Activated CD8-positive, alpha-beta T cell treated with anti-CD3 and anti-CD28 coated beads, Interleukin-2, amount 10 ng/mL, durations not matched to agents 7 days and 5 days (primary cell): ENCODE measurements at regions not wholly inside any gene's neighbourhood (a gene's known extent, or its start where the extent isn't known, plus 50 kb on each side); places are given as distances from the start of the nearest gene placed in this dataset.

Experiments used
- ATAC-seq: fragments of 150-1000 bp; cut with Tn5 transposase; one replicate; pipeline ENCODE4 v1.10.0; 2021; ENCODE audit warnings: moderate library complexity
- CTCF ChIA-PET: fragments of 350-600 bp; sonication (Branson Sonifier 250); formaldehyde crosslinking; loops from one replicate; lab custom pipeline; 2021; ENCODE audit warnings: antibody characterized with exemption; lab: Charles Lee
- POLR2A ChIA-PET: fragments of 350-600 bp; sonication (Branson Sonifier 250); formaldehyde crosslinking; loops from one replicate; lab custom pipeline; 2021; ENCODE audit warnings: antibody characterized with exemption; lab: Charles Lee
- DNase-seq: peaks from one replicate; pipeline ENCODE4 v3.0.0-alpha.2; 2020
- H3K27ac Mint-ChIP-seq: one replicate; pipeline ENCODE4 v1.8.0; 2021; ENCODE audit warnings: mild to moderate bottlenecking, mixed read lengths
- H3K27me3 Mint-ChIP-seq: one replicate; pipeline ENCODE4 v1.8.0; 2021; ENCODE audit warnings: low read depth, mixed read lengths
- H3K36me3 Mint-ChIP-seq: one replicate; pipeline ENCODE4 v1.8.0; 2021; ENCODE audit warnings: low read depth, mixed read lengths
- H3K4me1 Mint-ChIP-seq: one replicate; pipeline ENCODE4 v1.8.0; 2021; ENCODE audit warnings: low read depth, mixed read lengths
- H3K4me3 Mint-ChIP-seq: one replicate; pipeline ENCODE4 v1.8.0; 2021; ENCODE audit warnings: mild to moderate bottlenecking, mixed read lengths
- H3K9me3 Mint-ChIP-seq: one replicate; pipeline ENCODE4 v1.8.0; 2022; ENCODE audit warnings: mixed read lengths; ENCODE audit not compliant: insufficient read depth

- Mint-ChIP-seq H3K9me3 (no peaks in the 10 kb centered on the region), H3K4me3 (no peak overlapping the region), H3K27ac (no peak overlapping the region), H3K4me1 (no peaks in the 10 kb centered on the region), H3K27me3 (peaks cover 2% of the 10 kb centered on the region), H3K36me3 (no peaks in the 10 kb centered on the region)
- ChIA-PET CTCF (no interaction called here), POLR2A (interaction anchor here (0.7 kb wide), 1 partner anchor 344 kb away, joined by 4 read pairs; no protein-coding TSS in a partner anchor)
- DNase-seq (no peak), ATAC-seq (no peak)
These were observed 301.3 kb downstream of the HRH4 start for GRCh38 chr18:24761765-24762164.

GRCh38 chr18:24762511-24762910, 302.1 kb downstream of the HRH4 start:
- ChIA-PET CTCF (no interaction called here), POLR2A (no interaction called here)
- H3K27me3 Mint-ChIP-seq, result peaks cover 2% of the 10 kb centered on the region
- no peak overlapping the region for H3K27ac Mint-ChIP-seq
- DNase-seq (no peak), ATAC-seq (no peak)
- H3K4me1 Mint-ChIP-seq, result no peaks in the 10 kb centered on the region
- no peaks in the 10 kb centered on the region for H3K36me3 Mint-ChIP-seq
- H3K9me3 Mint-ChIP-seq, result no peaks in the 10 kb centered on the region
- no peak overlapping the region for H3K4me3 Mint-ChIP-seq

DNA sequence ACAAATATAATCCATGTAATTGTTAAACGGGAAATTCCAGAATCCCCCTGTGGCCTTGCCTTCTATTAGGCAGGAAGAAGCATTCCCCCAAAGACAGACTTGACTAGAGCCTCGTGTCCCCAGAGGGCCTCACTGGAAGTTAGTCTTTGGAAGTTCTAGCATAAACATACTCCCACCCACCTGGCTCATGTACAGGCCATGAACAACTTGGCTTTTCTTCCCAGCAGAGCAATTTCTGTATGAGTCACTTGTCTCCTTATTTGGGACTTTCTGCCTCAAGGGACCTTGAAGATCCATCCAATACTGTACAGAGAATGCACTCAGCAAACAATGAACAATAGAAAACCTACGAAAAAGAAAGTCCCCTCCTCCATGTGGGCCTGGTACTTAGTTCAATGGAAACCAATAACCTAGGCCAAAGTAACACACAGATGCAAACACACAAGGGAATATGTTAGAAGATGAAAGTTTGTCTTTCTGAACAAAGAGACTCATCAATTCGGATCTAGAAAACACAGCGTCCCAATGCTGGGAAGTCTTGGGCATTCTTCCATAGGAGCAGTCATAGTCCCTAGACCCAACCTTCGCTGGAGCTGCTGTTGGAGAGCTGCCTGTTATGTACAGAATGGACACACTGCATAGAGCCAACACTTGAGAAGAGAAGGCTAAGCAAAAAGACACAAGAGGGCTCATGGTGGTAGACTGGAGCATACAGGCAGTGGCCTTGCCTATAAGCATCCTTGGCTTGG, 303.5 kb downstream of the HRH4 start:
- no peaks in the 10 kb centered on the region for H3K36me3 Mint-ChIP-seq
- H3K9me3 Mint-ChIP-seq, result no peaks in the 10 kb centered on the region
- H3K4me3 Mint-ChIP-seq, result no peak overlapping the region
- ATAC-seq (no peak), DNase-seq (no peak)
- POLR2A ChIA-PET, result no interaction called here
- CTCF ChIA-PET, result no interaction called here
- no peak overlapping the region for H3K27ac Mint-ChIP-seq
- no peaks in the 10 kb centered on the region for H3K27me3 Mint-ChIP-seq
- no peaks in the 10 kb centered on the region for H3K4me1 Mint-ChIP-seq

DNA sequence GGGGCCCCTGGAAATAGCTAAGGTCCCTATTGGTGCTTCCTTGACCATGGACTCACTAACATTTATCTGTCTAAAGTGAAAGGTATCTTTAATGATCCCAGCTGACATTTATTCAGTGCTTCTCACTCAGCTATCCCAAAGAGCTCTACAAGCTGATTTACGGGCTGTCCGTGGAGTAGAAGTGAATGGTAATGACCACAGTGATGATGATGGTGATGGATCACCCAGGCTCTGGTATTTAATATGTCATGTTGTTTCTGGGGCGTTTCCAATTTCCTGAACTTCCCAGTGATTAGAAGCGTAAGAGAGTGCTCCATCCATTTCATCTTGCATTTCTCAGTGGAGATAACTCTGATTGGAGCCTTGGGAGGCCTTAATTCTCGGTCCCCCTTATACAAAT, 304.3 kb downstream of the HRH4 start:
- no peaks in the 10 kb centered on the region for H3K27me3 Mint-ChIP-seq
- H3K4me1 Mint-ChIP-seq, result no peaks in the 10 kb centered on the region
- POLR2A ChIA-PET, result no interaction called here
- H3K4me3 Mint-ChIP-seq, result no peak overlapping the region
- CTCF ChIA-PET, result no interaction called here
- H3K9me3 Mint-ChIP-seq, result no peaks in the 10 kb centered on the region
- DNase-seq (no peak), ATAC-seq (no peak)
- no peaks in the 10 kb centered on the region for H3K36me3 Mint-ChIP-seq
- H3K27ac Mint-ChIP-seq, result no peak overlapping the region

GRCh38 chr18:24766376-24766775, 305.9 kb downstream of the HRH4 start:
- ChIA-PET POLR2A (no interaction called here), CTCF (no interaction called here)
- Mint-ChIP-seq H3K4me1 (no peaks in the 10 kb centered on the region), H3K36me3 (no peaks in the 10 kb centered on the region), H3K9me3 (no peaks in the 10 kb centered on the region), H3K27me3 (no peaks in the 10 kb centered on the region), H3K27ac (no peak overlapping the region), H3K4me3 (no peak overlapping the region)
- no peak for ATAC-seq
- DNase-seq, result no peak

- H3K27ac Mint-ChIP-seq, result no peak overlapping the region
- ChIA-PET POLR2A (no interaction called here), CTCF (no interaction called here)
- no peak overlapping the region for H3K4me3 Mint-ChIP-seq
- no peaks in the 10 kb centered on the region for H3K27me3 Mint-ChIP-seq
- DNase-seq (no peak), ATAC-seq (no peak)
- H3K36me3 Mint-ChIP-seq, result no peaks in the 10 kb centered on the region
- no peaks in the 10 kb centered on the region for H3K4me1 Mint-ChIP-seq
- no peaks in the 10 kb centered on the region for H3K9me3 Mint-ChIP-seq
These were observed 310.0 kb downstream of the HRH4 start for GRCh38 chr18:24770311-24771024.

DNA sequence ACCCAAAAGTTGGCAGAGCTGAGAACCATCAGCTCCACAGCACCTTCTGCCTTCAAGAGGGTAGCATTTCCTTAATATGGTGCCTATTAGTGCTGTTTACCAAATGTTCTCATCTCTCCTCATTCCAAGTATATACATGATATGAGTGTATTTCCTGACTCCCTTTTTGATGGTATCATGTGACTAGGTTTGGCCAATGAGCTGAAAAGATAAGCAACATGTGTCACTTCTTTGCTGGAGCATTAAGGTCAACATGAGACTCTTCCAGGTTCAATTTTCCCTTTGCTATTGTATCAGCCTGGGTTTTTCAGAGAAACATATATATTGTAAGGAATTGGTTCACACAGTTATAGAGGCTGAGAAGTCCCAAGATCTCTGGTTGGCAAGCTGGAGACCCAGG, 310.9 kb downstream of the HRH4 start:
- H3K27me3 Mint-ChIP-seq, result no peaks in the 10 kb centered on the region

DNA sequence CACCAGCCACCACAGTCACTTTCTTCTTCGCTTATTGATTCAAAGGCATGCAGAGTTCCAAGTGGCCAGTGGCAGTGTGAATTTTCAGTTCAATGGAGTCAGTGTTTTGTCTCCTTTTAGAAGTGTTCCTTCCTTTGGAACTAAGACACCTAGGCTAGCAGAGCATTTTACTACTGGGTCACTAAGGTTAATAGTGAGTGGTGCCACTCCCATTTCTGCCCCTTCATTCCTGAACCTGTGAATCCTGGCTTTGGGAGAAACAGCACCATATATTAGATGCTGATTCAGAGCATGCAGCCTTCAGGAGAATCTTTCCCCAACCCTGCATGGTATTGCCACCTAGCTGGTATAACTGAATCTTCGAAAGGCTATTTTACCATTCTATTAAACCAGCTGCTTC, 312.7 kb downstream of the HRH4 start:
- Mint-ChIP-seq H3K4me1 (no peaks in the 10 kb centered on the region), H3K27me3 (no peaks in the 10 kb centered on the region), H3K4me3 (no peak overlapping the region), H3K9me3 (no peaks in the 10 kb centered on the region), H3K27ac (no peak overlapping the region), H3K36me3 (no peaks in the 10 kb centered on the region)
- ChIA-PET CTCF (no interaction called here), POLR2A (no interaction called here)
- ATAC-seq, result no peak
- DNase-seq, result no peak

More for the DNA sequence above, 310.9 kb downstream of the HRH4 start:
- ATAC-seq (no peak), DNase-seq (no peak)
- H3K36me3 Mint-ChIP-seq, result no peaks in the 10 kb centered on the region
- ChIA-PET CTCF (no interaction called here), POLR2A (no interaction called here)
- H3K4me3 Mint-ChIP-seq, result no peak overlapping the region
- H3K27ac Mint-ChIP-seq, result no peak overlapping the region
- H3K4me1 Mint-ChIP-seq, result no peaks in the 10 kb centered on the region
- H3K9me3 Mint-ChIP-seq, result no peaks in the 10 kb centered on the region

DNA sequence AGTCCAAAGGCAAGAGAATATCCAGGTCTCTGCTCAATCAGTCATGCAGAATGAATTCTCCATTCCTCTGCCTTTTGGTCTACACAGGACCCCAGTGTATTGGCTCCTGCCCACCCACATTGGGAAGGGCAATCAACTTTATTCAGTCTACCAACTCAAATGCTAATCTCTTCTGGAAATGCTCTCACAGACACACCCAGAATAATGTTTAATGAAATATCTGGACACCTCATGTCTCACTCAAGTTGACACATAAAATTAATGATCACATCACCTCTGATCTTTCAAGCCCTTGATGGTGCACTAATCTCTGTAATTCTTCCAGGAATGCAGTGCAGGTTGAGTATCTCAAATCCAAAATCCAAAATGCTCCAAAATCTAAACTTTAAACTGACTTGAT, 315.6 kb downstream of the HRH4 start:
- ATAC-seq (no peak), DNase-seq (no peak)
- ChIA-PET POLR2A (no interaction called here), CTCF (no interaction called here)
- Mint-ChIP-seq H3K9me3 (no peaks in the 10 kb centered on the region), H3K4me1 (no peaks in the 10 kb centered on the region), H3K27ac (no peak overlapping the region), H3K27me3 (no peaks in the 10 kb centered on the region), H3K4me3 (no peak overlapping the region), H3K36me3 (no peaks in the 10 kb centered on the region)

- no peaks in the 10 kb centered on the region for H3K36me3 Mint-ChIP-seq
- ChIA-PET POLR2A (no interaction called here), CTCF (no interaction called here)
These were observed 318.5 kb downstream of the HRH4 start for GRCh38 chr18:24778810-24779418.

DNA sequence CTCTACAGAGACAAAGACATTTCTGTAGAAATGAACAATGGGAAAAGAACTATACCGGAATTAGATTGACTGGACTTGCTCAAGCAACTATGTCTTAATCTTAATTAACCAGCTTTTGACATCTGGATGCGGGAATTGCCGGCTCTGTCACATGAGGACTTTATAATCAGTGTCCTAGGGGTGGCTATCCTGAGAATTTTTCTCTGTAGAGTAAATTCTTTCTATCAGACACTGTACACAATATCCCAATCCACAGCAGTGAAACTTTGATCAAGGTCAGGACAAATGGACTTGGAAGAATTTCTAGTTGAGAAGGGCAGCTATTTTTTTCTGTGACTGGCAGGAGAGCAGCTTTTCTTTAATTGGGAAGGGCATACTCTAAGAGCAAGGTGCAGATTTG, 322.1 kb downstream of the HRH4 start:
- no peaks in the 10 kb centered on the region for H3K27me3 Mint-ChIP-seq
- ChIA-PET CTCF (no interaction called here), POLR2A (no interaction called here)

More at GRCh38 chr18:24778810-24779418, 318.5 kb downstream of the HRH4 start:
- ATAC-seq (no peak), DNase-seq (no peak)
- H3K27me3 Mint-ChIP-seq, result no peaks in the 10 kb centered on the region
- H3K4me1 Mint-ChIP-seq, result no peaks in the 10 kb centered on the region
- H3K27ac Mint-ChIP-seq, result no peak overlapping the region
- H3K4me3 Mint-ChIP-seq, result no peak overlapping the region
- no peaks in the 10 kb centered on the region for H3K9me3 Mint-ChIP-seq

GRCh38 chr18:24785019-24785418, 324.6 kb downstream of the HRH4 start:
- H3K4me3 Mint-ChIP-seq, result no peak overlapping the region
- no peaks in the 10 kb centered on the region for H3K9me3 Mint-ChIP-seq
- CTCF ChIA-PET, result no interaction called here
- ATAC-seq, result no peak
- no peak for DNase-seq
- H3K27ac Mint-ChIP-seq, result no peak overlapping the region
- no peaks in the 10 kb centered on the region for H3K4me1 Mint-ChIP-seq
- H3K27me3 Mint-ChIP-seq, result no peaks in the 10 kb centered on the region
- H3K36me3 Mint-ChIP-seq, result no peaks in the 10 kb centered on the region
- POLR2A ChIA-PET, result no interaction called here

More for the DNA sequence above, 322.1 kb downstream of the HRH4 start:
- no peak overlapping the region for H3K4me3 Mint-ChIP-seq
- DNase-seq, result no peak
- no peaks in the 10 kb centered on the region for H3K36me3 Mint-ChIP-seq
- ATAC-seq, result no peak
- H3K27ac Mint-ChIP-seq, result no peak overlapping the region
- H3K4me1 Mint-ChIP-seq, result no peaks in the 10 kb centered on the region
- no peaks in the 10 kb centered on the region for H3K9me3 Mint-ChIP-seq
